HCT116 (cell line): ENCODE measurements at regions not wholly inside any gene's neighbourhood (a gene's known extent, or its start where the extent isn't known, plus 50 kb on each side); places are given as distances from the start of the nearest gene placed in this dataset.

Experiments used
- ATAC-seq: fragments of 200-7000 bp; cut with Tn5 transposase; 2 replicates; pipeline ENCODE4 v1.9.1; 2020; ENCODE audit warnings: mild to moderate bottlenecking, moderate library complexity
- BruUV-seq: library from RNA; stranded (reverse); fragments of 400-500 nt; replicated peaks from 2 replicates; lab custom pipeline; 2021; lab: Mats Ljungman, UMichigan
- CTCF ChIA-PET: fragments of 300-600 bp; sonication (Branson Sonifier 250); formaldehyde crosslinking; loops from one replicate; lab custom pipeline; 2021; ENCODE audit warnings: antibody characterized with exemption; lab: Charles Lee
- POLR2A ChIA-PET: fragments of 300-600, 350-600 bp; sonication (Branson Sonifier 250); formaldehyde crosslinking; loops from one replicate; lab custom pipeline; 2021; ENCODE audit warnings: antibody characterized with exemption; lab: Charles Lee
- RAD21 ChIA-PET, 2 experiments: fragments of 300-600 bp; sonication (Branson Sonifier 250); formaldehyde crosslinking; loops; one replicate each; lab custom pipeline; 2023; ENCODE audit warnings: low total read pairs in 2 of 2; ENCODE audit not compliant: uncharacterized antibody in 2 of 2, unreplicated experiment in 2 of 2, low non-redundant PET in 1 of 2; lab: Charles Lee
- DNase-seq: peaks from one replicate; pipeline ENCODE4 v3.0.0-alpha.2; 2010; ENCODE audit warnings: low read depth, low spot score
- H2AFZ ChIP-seq: fragments of 200-600 bp; shearing (Covaris generic), sonication (generic); 2 replicates; pipeline ENCODE4 v1.6.1; 2017; ENCODE audit warnings: low read depth, mixed run types, mixed read lengths, antibody characterized with exemption, low read length; ENCODE audit not compliant: poor library complexity, severe bottlenecking
- H3K27ac ChIP-seq: 2 replicates; pipeline ENCODE4 v1.5.1; 2012; ENCODE audit warnings: low read depth, low read length
- H3K27me3 ChIP-seq: fragments of 200-600 bp; sonication (generic); 2 replicates; pipeline ENCODE4 v1.6.1; 2016; ENCODE audit warnings: mixed run types, low read length, mixed read lengths; ENCODE audit not compliant: insufficient read depth
- H3K36me3 ChIP-seq, 2 experiments: fragments of 200-500 bp in 1 of 2; fragments of 200-600 bp in 1 of 2; sonication (Bioruptor generic) in 1 of 2; sonication (generic) in 1 of 2; 2 replicates each; pipeline versions ENCODE4 v1.5.1 to v1.6.1; 2014 to 2016; ENCODE audit warnings: low read length in 2 of 2, inconsistent platforms in 1 of 2, mixed read lengths in 1 of 2, mixed run types in 1 of 2; ENCODE audit not compliant: insufficient read depth in 2 of 2, control insufficient read depth in 1 of 2
- H3K4me1 ChIP-seq, 2 experiments: fragments of 200-600 bp in 1 of 2; sonication (generic) in 1 of 2; 2 replicates each; pipeline versions ENCODE4 v1.5.1 to v1.6.1; 2012 to 2017; ENCODE audit warnings: low read length in 2 of 2, inconsistent platforms in 1 of 2, mild to moderate bottlenecking in 1 of 2, mixed read lengths in 1 of 2, mixed run types in 1 of 2, moderate library complexity in 1 of 2; ENCODE audit not compliant: insufficient read depth in 2 of 2, control insufficient read depth in 1 of 2
- H3K4me2 ChIP-seq: fragments of 200-600 bp; sonication (generic); 2 replicates; pipeline ENCODE4 v1.6.1; 2017; ENCODE audit warnings: mixed run types, low read length, mixed read lengths
- H3K4me3 ChIP-seq, 2 experiments: fragments of 200-600 bp in 1 of 2; sonication (generic) in 1 of 2; replicated peaks in 1 of 2; 2 replicates each; pipeline ENCODE4 v1.5.1; 2011 to 2016; ENCODE audit warnings: low read length in 2 of 2, control low read depth in 1 of 2, low read depth in 1 of 2, mild to moderate bottlenecking in 1 of 2, mixed read lengths in 1 of 2, mixed run types in 1 of 2
- H3K79me2 ChIP-seq: fragments of 200-600 bp; sonication (generic); 2 replicates; pipeline ENCODE4 v1.6.1; 2017; ENCODE audit warnings: mild to moderate bottlenecking, mixed run types, low read length, moderate library complexity, mixed read lengths; ENCODE audit not compliant: insufficient read depth
- H3K9ac ChIP-seq: fragments of 200-600 bp; sonication (generic); 2 replicates; pipeline ENCODE4 v1.6.1; 2016; ENCODE audit warnings: low read length, mixed read lengths
- H3K9me2 ChIP-seq: fragments of 200-600 bp; sonication (generic), shearing (Covaris generic); 2 replicates; pipeline ENCODE4 v1.6.1; 2017; ENCODE audit warnings: mixed run types, mild to moderate bottlenecking, moderate library complexity; ENCODE audit not compliant: insufficient read depth
- H3K9me3 ChIP-seq, 2 experiments: fragments of 200-500 bp in 1 of 2; fragments of 200-600 bp in 1 of 2; sonication (Bioruptor generic) in 1 of 2; sonication (generic) in 1 of 2; 2 replicates each; pipeline ENCODE4 v1.6.1; 2014 to 2017; ENCODE audit warnings: low read length in 2 of 2, mixed read lengths in 2 of 2, inconsistent platforms in 1 of 2, low read depth in 1 of 2, mild to moderate bottlenecking in 1 of 2, mixed run types in 1 of 2, moderate library complexity in 1 of 2; ENCODE audit not compliant: control insufficient read depth in 1 of 2, insufficient read depth in 1 of 2
- H4K20me1 ChIP-seq: fragments of 200-600 bp; sonication (generic), shearing (Covaris generic); 2 replicates; pipeline ENCODE4 v1.6.1; 2017; ENCODE audit warnings: mixed run types, mild to moderate bottlenecking, moderate library complexity; ENCODE audit not compliant: insufficient read depth
- CBX3 ChIP-seq: IDR thresholded peaks from 2 replicates; pipeline ENCODE4 v1.6.1; 2012; ENCODE audit warnings: low read depth
- CEBPB ChIP-seq: IDR thresholded peaks from 2 replicates; pipeline ENCODE4 v1.6.1; 2012; ENCODE audit warnings: low read depth
- EGR1 ChIP-seq: IDR thresholded peaks from 2 replicates; pipeline ENCODE4 v1.6.1; 2012; ENCODE audit warnings: low read depth
- EZH2 ChIP-seq: fragments of 200-600 bp; sonication (generic); IDR thresholded peaks from 2 replicates; pipeline ENCODE4 v1.6.1; 2017; ENCODE audit warnings: antibody characterized with exemption, mixed run types
- EZH2phosphoT487 ChIP-seq: fragments of 200-600 bp; IDR thresholded peaks from 2 replicates; pipeline ENCODE4 v1.6.1; 2018; ENCODE audit warnings: antibody characterized with exemption, borderline replicate concordance
- FOSL1 ChIP-seq: IDR thresholded peaks from 2 replicates; pipeline ENCODE4 v1.6.1; 2012; ENCODE audit warnings: low read depth
- JUND ChIP-seq: IDR thresholded peaks from 2 replicates; pipeline ENCODE4 v1.6.1; 2012
- POLR2A ChIP-seq: IDR thresholded peaks from 2 replicates; pipeline ENCODE4 v1.7.0; 2011; ENCODE audit warnings: borderline replicate concordance; ENCODE audit not compliant: insufficient read depth, insufficient read length; ENCODE audit errors: extremely low read depth
- POLR2AphosphoS5 ChIP-seq: IDR thresholded peaks from 2 replicates; pipeline ENCODE4 v1.6.1; 2011; ENCODE audit warnings: mild to moderate bottlenecking, low read depth, low read length, moderate library complexity
- RAD21 ChIP-seq: IDR thresholded peaks from 2 replicates; pipeline ENCODE4 v1.6.1; 2012; ENCODE audit warnings: low read depth, mild to moderate bottlenecking
- SIN3A ChIP-seq: IDR thresholded peaks from 2 replicates; pipeline ENCODE4 v1.6.1; 2012; ENCODE audit warnings: low read depth
- SP1 ChIP-seq: IDR thresholded peaks from 2 replicates; pipeline ENCODE4 v1.6.1; 2012; ENCODE audit warnings: low read depth
- SRF ChIP-seq: IDR thresholded peaks from 2 replicates; pipeline ENCODE4 v1.6.1; 2012; ENCODE audit warnings: low read depth
- YY1 ChIP-seq: IDR thresholded peaks from 2 replicates; pipeline ENCODE4 v1.6.1; 2011; ENCODE audit warnings: low read length, low read depth, moderate library complexity, mild to moderate bottlenecking; ENCODE audit not compliant: insufficient replicate concordance; ENCODE audit errors: extremely low read depth
- intact Hi-C: fragments of 100-400 bp; cut with micrococcal nuclease; formaldehyde crosslinking; loops from 2 replicates; pipeline ENCODE4 v1.10.0; 2022
- TF ChIP-seq, protein P1 (sequence below): IDR thresholded peaks from 2 replicates; pipeline ENCODE4 v1.6.1; 2012
- TF ChIP-seq, protein P2 (sequence below), 3 experiments: fragments of 200-600 bp in 1 of 3; sonication (generic) in 1 of 3; IDR thresholded peaks in 2 of 3; conservative IDR thresholded peaks in 1 of 3; 2 replicates each; pipeline ENCODE4 v1.5.1; 2012 to 2017; ENCODE audit warnings: low read depth in 2 of 3, low read length in 2 of 3, antibody characterized with exemption in 1 of 3, borderline replicate concordance in 1 of 3, control low read depth in 1 of 3, mild to moderate bottlenecking in 1 of 3, mixed read lengths in 1 of 3, mixed run types in 1 of 3, moderate library complexity in 1 of 3; ENCODE audit not compliant: insufficient read depth in 1 of 3

DNA sequence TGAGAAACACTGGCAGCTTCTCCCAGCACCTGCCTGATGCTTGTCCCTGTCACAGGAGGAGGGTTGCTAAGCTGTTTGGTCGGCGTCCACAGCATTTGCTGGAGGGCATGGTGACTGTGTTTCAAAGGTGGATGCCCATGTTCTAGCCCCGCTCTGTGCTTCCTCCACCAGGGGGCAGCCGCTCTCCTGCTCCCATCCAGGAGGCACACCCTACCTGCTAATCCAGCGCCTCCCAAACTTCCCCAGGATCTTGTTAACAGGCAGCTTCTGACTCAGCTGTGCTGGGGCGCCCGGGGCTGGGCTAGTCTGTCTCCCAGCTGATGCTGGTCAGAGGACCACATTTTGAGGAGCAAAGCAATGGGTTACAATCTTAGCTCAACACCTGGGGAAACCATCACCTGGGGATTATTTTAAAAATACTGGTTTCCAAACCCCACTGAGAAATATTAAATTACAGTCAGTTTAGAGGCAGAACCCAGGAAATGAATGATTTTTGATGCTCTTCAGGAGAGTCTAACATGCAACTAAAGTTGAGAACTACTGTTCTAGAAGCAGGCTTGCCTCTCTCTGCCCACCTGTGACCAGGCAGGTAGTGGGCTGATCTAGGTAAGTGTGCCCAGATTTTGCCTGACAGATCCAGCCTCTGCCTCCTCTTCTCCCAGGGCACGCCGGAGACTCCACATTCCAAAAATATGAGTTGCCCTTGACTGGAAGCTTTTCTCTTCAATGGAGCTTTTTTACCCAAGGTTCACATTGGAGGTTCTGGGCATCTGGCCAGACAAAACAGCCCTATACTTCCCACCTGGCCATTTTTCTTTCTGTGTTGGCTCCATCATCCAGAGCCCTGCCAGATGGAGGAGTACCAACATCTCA lies 92.7 kb upstream of the GPR26 start:
- no peaks in the 10 kb centered on the region for H4K20me1 ChIP-seq
- RAD21 ChIA-PET, result interaction anchor here (1.2 to 1.3 kb wide), 2 partner anchors 401 to 421 kb away, joined by 3 read pairs; no protein-coding TSS in a partner anchor
- peak overlapping the region in 1 of 2 experiments; percentile 23; a peak in 2 of 4 replicates for H3K4me3 ChIP-seq
- intact Hi-C loops, result loop anchor here (2.0 kb wide), 1 partner anchor 393 kb away; no protein-coding TSS in a partner anchor
- peaks cover 11 to 20% of the 10 kb centered on the region in 2 experiments for H3K4me1 ChIP-seq
- H3K27me3 ChIP-seq, result peaks cover 19% of the 10 kb centered on the region; the same call in 1 of the 2 replicates
- peak; percentile 97 for ATAC-seq
- CTCF ChIA-PET, result interaction anchor here (0.6 to 4.1 kb wide), 30 partner anchors 8 to 900 kb away, joined by 3 to 23 read pairs (median 4); partner anchors contain the start of gene PSTK
- peak overlapping the region; percentile 67 for H2AFZ ChIP-seq
- 0 out of 2 replicates have a peak overlapping the region, but pooled peaks have one; percentile 13 for H3K9ac ChIP-seq
- no peaks in the 10 kb centered on the region for H3K36me3 ChIP-seq
- peak overlapping the region; percentile 62 for H3K4me2 ChIP-seq
- TF ChIP-seq POLR2AphosphoS5, result 0 out of 2 replicates have a peak, but pooled peaks have one; percentile 12
- peak; percentile 35; the same call in 1 of the 2 replicates for TF ChIP-seq CBX3
- no peak for TF ChIP-seq SIN3A
- peak; percentile 38; the same call in 1 of the 2 replicates for TF ChIP-seq JUND
- TF ChIP-seq POLR2A, result no peak
- no peak for TF ChIP-seq CEBPB
- TF ChIP-seq, protein P1, sequence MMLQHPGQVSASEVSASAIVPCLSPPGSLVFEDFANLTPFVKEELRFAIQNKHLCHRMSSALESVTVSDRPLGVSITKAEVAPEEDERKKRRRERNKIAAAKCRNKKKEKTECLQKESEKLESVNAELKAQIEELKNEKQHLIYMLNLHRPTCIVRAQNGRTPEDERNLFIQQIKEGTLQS, result no peak
- peak; percentile 83 for TF ChIP-seq RAD21
- no peak for TF ChIP-seq EZH2phosphoT487
- no peak for TF ChIP-seq EGR1
- TF ChIP-seq EZH2, result no peak
- TF ChIP-seq SP1, result 0 out of 2 replicates have a peak, but pooled peaks have one; percentile 22
- TF ChIP-seq, protein P2, sequence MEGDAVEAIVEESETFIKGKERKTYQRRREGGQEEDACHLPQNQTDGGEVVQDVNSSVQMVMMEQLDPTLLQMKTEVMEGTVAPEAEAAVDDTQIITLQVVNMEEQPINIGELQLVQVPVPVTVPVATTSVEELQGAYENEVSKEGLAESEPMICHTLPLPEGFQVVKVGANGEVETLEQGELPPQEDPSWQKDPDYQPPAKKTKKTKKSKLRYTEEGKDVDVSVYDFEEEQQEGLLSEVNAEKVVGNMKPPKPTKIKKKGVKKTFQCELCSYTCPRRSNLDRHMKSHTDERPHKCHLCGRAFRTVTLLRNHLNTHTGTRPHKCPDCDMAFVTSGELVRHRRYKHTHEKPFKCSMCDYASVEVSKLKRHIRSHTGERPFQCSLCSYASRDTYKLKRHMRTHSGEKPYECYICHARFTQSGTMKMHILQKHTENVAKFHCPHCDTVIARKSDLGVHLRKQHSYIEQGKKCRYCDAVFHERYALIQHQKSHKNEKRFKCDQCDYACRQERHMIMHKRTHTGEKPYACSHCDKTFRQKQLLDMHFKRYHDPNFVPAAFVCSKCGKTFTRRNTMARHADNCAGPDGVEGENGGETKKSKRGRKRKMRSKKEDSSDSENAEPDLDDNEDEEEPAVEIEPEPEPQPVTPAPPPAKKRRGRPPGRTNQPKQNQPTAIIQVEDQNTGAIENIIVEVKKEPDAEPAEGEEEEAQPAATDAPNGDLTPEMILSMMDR (IDR thresholded peaks at IDR 0.05 in 2 of 3, conservative IDR thresholded peaks at IDR 0.05 in 1 of 3; ENCODE audit: borderline replicate concordance in 1 of 3, insufficient read depth in 1 of 3, low read depth in 2 of 3, low read length in 2 of 3), result peak; percentile 89 to 99 (median 98)
- TF ChIP-seq YY1, result peak; percentile 74
- peak; percentile 44; the same call in 1 of the 2 replicates for TF ChIP-seq SRF
- TF ChIP-seq FOSL1, result peak; percentile 43; the same call in 1 of the 2 replicates
- TF ChIP-seq, all 23 proteins: peak for 9
- Histone ChIP-seq H3K9me3 (no peaks in the 10 kb centered on the region), H3K79me2 (no peaks in the 10 kb centered on the region), H3K9me2 (no peaks in the 10 kb centered on the region), H3K27ac (peak overlapping the region; percentile 8; the same call in 1 of the 2 replicates)
- peak; percentile 83 for DNase-seq
- POLR2A ChIA-PET, result interaction anchor here (0.6 to 1.4 kb wide), 2 partner anchors 401 to 593 kb away, joined by 3 to 4 read pairs; partner anchors contain the start of gene PSTK
- BruUV-seq, result no TSS peak
